HTR-8/SVneo (cell line): ENCODE measurements at regions not wholly inside any gene's neighbourhood (a gene's known extent, or its start where the extent isn't known, plus 50 kb on each side); places are given as distances from the start of the nearest gene placed in this dataset.
A peak's percentile ranks its signal among the peaks of the same experiment; 100 is the strongest.
"Not testable (repeated sequence)": the region's sequence is repeated elsewhere in the genome, so short reads cannot be mapped to it uniquely, and the experiment has no call there.

Experiments used
- DNase-seq: peaks from one replicate; pipeline ENCODE4 v3.0.0; 2011; ENCODE audit warnings: low spot score, mixed read lengths; ENCODE audit not compliant: insufficient read length
- FAIRE-seq: peaks from 2 replicates; lab custom pipeline; 2011; peaks lifted over from hg19 to GRCh38; lab: Jason Lieb, UNC

DNA sequence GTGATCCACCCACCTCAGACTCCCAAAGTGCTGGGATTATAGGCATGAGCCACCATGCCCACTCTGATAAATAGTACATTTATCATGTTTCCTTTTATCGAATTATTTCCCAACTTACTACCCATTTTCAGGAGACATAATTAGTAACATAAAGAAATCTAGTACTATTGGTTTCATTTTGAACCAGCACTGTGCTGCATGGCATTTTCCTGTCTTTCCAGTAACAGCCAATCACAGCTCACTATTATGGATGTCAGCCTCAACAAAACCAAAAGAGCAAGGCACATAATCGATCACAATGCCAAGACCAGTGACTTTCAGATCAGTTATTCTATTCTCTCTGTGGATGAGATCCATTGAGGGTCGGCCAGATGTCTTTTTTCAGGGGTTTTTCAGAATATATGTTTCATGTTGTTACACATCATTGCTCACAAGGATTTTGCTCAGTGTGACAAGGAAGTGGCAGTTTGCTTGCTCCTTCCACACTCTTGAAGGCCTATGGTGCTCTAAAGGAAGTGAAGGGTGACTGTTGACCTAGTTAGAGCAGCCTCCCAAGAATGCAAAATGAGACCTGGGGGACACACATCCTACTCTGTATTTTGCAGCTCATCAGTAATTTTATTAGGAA, 233.4 kb downstream of the KCNRG start:
- FAIRE-seq (no peak), DNase-seq (no peak)

DNA sequence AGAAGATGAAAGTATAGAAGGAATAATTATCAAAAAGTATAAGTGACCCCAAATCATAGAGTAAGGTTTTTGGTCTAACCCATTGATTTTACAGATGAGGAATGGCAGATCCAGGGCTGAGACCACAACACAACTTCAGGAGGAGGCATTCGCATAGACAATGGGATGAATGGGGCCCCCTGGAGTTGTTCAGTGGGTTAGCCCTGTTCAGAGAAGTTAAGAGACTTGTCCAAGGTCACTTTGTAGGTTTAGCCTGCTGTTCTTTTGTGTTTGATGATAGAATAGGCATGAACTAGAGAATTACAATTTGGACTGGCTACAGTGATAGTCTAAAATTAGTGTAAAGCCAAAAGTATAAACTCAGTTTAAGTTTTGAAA, 233.9 kb downstream of the KCNRG start:
- no peak for DNase-seq
- FAIRE-seq: no peak

DNA sequence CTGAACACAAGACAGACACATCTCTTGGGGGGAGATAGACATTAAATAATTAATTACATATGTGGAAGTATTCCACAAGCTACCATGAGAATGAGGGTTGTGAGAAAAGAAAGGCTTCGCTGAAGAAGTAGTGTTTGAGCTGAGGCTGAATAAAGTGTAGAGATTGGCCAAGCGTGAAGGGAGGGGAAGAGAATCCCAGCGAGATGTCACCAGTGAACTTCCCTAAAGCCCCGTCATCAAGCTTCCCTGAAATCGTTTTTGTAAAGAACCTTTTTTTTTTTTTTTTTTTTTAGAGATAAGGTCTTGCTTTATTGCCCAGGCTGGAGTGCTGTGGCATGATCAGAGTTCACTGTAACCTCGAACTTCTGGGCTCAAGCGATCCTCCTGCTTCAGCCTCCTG, 235.2 kb downstream of the KCNRG start:
- FAIRE-seq (no peak), DNase-seq (no peak)

DNA sequence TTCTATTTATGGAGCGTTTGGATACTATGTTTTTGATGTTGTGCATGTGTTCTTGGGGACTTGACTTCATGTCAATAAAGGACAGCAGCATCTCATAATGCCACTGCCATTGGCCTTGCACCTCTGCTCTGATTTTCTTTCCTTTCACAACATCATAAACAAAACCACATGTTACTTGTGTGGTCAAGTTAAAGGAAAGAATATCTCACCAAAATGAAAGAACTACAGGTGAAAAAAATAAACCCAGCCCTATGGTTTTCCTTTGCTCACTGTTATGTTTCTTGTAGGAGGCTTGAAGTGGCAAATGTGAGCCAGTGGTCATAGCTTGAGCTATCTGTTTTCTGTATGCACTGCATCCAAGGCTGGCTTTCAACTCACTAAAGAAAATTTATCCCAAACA, 240.4 kb downstream of the KCNRG start:
- DNase-seq: no peak

DNA sequence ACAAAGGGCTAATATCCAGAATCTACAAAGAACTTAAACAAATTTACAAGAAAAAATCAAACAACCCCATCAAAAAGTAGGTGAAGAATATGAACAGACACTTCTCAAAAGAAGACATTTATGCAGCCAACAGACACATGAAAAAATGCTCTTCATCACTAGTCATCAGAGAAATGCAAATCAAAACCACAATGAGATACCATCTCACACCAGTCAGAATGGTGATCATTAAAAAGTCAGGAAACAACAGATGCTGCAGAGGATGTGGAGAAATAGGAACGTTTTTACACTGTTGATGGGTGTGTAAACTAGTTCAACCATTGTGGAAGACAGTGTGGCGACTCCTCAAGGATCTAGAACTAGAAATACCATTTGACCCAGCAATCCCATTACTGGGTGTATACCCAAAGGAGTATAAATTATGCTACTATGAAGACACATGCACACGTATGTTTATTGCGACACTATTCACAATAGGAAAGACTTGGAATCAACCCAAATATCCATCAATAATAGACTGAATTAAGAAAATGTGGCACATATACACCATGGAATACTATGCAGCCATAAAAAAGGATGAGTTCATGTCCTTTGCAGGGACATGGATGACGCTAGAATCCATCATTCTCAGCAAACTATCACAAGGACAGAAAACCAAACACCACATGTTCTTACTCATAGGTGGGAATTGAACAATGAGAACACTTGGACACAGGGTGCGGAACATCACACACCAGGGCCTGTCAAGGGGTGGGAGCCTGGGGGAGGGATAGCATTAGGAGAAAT, 241.5 kb downstream of the KCNRG start:
- not testable (repeated sequence) for FAIRE-seq, DNase-seq

More for the DNA sequence above, 240.4 kb downstream of the KCNRG start:
- no peak for FAIRE-seq

DNA sequence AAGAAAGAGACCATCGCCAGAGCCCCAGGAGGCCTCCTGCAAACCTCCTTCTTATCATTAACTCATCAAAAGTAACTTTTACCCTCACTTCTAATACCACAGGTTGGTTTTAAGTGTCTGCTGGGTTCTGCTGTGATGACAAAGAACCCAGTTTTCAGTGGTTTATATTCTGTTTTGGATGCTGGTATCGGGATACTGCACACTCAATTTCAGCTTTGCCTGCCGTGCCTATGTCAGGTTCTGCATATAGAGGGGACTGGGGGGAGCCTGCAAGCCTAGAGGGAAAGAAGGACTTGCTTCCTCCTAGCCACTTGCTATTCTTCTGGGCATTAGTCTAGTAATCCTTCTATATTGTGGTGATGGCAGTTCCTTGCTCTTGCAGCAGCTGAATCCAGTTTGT, 242.4 kb downstream of the KCNRG start:
- DNase-seq: no peak
- FAIRE-seq: no peak

DNA sequence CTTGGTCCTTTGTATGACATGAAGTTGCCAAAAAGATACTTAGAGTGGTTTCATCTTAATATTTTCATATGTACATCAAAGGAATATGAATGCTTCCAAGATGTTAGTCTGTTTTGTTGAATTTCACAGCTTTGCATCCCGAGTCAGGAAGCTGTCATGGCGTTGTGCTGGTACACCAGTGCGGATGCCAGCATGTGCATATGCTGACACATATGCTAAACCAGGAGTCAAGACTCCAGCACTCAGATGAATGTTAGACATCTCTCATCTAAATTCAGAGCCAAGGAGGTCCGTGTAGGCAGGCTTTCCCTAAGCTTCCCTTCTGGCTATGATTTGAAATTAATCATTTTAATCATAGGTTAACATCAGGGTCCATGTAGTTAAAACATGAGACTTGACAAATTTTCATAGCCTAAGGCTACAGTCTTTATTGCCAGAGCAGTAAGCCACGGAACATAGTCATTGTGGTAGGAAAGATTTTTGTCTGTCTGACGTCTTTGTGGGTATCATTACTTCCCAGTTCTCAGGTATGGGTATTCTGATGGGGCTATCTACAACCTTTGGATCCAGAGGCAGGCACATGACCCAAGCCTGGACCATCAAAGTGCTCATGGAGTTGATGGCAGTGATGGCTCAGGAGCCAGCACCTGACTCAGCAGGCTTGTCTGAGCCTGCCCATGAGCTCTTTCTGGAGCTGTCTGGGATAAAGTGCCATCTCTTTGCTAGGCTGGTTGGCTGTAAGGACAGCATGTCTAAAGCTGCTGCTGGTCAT, 246.1 kb downstream of the KCNRG start:
- DNase-seq: peak; percentile 5
- no peak for FAIRE-seq

DNA sequence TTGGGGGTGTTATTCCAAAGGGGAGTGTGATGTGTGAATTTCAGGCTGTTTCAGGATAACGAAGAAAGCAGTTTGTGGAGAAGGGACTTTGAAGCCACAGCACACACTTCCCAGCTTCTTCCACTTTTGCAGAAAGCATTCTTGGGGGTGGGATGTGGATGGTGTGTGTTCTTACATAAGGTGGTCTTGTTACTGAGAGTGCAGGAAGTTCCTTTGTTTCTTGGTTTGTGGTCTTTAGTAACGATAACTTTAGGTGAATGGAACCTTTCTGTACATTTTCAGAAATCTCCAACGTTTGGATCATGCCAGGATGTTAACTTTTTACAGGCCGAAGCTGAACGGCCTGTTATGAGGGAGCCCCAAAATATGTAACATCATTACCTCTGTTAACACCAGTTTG, 251.8 kb downstream of the KCNRG start:
- DNase-seq (no peak), FAIRE-seq (no peak)

DNA sequence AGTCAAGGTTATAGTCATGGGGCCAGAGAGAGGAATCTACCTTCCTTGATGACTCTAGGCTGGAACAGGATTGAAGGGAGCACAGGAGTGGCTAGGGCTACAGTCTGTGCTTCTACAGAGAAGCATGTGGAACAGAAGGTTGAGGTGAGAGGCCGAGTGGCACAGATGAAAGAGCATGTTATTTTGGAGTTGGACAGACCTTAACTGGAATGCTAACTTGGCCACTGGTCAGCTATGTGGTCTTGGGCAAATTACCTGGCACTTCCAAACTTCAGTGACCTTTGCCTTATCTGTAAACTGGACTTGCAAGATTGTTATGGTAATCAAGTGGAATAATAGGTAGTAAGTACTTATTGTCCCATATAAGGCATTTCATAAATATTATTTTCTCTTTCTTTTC, 252.7 kb downstream of the KCNRG start:
- no peak for FAIRE-seq

DNA sequence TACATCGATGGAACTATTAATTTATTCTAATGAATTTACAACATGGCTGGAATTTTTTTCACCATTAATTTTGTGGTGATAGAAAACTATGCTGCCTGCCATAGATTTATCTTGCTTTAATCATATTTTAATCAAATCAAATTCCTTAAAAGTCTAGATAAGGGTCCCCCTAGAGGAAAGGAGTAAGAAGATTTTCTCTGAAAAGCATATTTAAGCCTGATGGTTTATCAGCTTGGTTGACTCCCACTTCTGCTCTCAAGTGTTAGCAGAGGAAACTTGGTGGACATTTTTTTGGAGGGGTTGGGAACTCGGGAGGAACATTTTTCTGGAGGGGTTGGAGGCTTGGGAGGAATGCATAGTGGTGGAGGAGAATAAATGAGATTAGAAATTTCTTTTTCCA, 253.3 kb downstream of the KCNRG start:
- no peak for FAIRE-seq
- no peak for DNase-seq

More for the DNA sequence above, 252.7 kb downstream of the KCNRG start:
- DNase-seq: no peak

DNA sequence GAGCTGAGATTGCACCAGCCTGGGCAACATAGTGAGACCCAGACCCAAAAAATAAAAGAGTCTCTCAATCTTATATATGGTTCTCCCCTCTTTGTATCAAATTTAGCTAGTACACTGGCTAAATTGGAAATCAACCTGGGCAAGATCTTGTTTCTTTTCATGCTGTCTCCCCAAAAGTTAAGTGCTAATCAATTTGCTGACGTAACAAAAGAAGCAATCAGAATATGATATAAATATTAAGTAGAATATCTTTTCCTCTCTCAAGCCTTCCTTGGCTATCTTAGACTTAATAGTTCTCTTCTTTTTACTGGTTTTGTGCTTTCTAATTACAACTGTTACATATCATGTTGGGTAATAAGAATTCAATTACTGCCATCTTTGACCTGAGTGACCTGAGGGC, 258.9 kb downstream of the KCNRG start:
- DNase-seq: no peak
- no peak for FAIRE-seq

DNA sequence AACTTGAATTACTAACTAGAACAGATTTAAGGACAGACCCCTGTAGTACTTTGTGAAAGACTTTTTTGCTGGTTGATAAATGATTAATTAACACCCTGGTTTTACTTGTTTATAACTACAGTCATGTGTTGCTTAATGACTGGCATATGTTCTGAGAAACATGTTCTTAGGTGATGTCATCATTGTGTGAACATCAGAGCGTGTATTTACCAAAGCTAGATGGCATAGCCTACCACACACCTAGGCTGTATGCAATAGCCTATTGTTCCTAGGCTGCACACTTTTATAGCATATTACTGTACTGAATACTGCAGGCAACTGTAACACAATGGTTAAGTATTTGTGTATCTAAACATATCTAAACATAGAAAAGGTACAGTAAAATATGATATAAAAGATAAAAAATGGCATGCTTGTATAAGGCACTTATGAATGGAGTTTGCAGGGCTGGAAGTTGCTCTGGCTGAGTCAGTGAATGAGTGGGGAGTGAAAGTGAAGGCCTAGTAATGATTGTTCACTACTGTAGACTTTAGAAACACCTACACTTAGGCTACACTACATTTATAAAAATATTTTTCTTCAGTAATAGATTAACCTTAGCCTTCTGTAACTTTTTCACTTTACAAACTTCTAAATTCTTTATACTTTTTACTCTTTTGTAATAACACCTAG, 260.3 kb downstream of the KCNRG start:
- DNase-seq (no peak), FAIRE-seq (no peak)

DNA sequence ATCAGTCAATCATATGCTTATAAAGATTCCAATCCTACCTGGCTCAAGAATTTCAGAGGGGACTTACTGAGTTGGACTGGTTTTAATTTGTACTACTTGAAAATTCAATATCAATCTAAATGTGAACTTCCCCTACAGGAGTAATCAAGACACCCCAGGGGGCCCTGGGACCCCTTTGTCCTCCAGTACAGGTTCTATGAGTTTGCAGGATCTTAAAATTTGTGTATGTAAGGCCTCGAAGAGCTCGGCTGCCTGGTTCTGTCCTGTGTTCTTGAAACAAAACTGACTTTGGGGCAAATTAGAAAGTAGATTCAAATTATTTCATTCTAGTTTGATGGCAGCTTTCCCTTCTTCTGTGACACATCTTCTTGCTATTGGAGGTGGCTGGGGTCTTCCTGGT, 261.3 kb downstream of the KCNRG start:
- FAIRE-seq: no peak
- no peak for DNase-seq

DNA sequence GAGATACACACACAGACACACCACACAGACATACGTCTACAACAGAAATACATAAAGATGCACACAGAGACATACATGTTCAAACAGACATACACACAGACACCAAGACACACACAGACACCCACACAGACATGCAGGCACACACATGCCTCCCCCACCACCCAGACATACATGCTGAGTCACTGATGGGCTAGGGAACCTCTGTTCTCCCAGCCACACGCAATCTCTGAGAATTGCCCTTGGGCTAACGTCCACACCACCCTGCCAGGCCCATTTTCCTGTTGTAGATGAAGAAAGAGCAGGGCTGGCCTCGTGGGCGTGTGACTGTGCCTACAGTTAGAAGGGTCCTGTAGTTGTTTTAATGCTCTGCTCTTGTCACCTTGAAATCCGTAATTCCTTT, 261.9 kb downstream of the KCNRG start:
- FAIRE-seq (no peak), DNase-seq (no peak)

DNA sequence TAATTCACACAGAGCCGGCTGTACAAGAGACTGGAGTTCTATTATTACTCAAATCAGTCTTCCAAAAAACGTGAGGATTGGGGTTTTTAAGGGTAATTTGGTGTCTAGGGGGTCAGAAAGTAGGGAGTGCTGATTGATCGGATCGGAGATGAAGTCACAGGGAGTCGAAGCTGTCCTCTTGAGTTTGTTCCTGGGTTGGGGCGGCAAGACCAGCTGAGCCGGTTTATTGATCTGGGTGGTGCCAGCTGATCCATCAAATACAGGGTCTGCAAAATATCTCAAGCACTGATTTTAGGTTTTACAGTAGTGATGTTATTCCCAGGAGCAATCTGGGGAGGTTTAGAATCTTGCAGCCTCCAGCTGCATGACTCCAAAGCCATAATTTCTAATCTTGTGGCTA, 262.7 kb downstream of the KCNRG start:
- DNase-seq: no peak
- FAIRE-seq: no peak

DNA sequence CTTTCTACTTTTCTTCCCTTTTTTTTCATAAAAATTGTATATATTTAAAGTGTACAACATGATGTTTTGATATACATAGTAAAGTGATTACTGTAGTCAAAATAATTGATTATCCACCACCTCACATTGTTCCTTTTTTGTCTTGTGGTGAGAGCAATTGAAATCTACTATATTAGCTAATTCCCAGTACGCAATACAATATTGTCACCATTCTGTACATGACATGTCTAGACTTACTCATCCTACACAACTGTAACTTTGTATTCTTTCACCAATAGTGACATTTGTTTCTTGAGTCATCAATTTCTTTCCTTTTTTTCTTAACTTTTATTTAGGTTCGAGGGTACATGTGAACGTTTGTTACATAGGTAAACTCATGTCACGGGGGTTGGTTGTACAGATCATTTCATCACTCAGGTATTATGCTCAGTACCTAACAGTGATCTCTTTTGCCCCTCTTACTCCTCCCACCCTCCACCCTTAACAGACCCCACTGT, 265.2 kb downstream of the KCNRG start:
- FAIRE-seq: no peak
- no peak for DNase-seq

DNA sequence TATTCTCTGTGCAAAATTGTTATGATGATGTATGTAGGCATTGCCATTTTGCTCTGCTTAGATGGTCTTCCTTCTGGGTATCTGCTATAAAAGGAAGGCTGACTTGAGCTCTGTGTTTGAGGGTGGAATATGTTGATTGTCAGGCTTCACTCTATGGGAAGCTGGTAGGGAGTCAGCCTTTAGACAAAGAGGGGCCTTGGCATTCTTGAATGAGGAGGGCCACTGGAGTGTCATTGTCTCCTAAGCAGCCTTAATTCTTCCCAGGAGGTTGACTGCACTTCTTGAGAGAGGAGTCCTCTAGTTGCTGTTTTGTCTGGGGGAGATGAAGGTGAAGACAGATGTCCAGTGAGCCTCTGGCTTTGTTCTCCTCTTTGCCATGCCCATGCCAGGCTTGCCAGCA, 266.8 kb downstream of the KCNRG start:
- no peak for DNase-seq
- no peak for FAIRE-seq

DNA sequence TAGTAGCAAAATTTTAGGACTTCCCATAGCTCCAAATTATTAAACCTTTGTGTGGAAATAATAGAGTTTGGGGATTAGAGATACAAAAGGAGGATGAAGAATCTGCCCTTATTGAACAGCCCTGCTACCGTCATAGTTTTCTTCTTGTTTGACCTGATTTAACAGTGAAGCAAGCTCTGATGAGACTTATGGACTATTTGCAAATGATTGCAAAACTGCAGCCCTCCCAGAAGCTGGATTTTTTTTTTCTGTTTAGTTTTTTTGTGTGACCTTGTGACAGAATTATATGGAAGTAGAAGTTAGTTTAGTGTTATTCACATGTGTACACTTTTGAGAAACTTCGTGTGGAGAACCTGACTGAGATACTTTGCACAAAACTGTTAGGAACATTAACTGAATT, 267.8 kb downstream of the KCNRG start:
- no peak for FAIRE-seq
- no peak for DNase-seq

DNA sequence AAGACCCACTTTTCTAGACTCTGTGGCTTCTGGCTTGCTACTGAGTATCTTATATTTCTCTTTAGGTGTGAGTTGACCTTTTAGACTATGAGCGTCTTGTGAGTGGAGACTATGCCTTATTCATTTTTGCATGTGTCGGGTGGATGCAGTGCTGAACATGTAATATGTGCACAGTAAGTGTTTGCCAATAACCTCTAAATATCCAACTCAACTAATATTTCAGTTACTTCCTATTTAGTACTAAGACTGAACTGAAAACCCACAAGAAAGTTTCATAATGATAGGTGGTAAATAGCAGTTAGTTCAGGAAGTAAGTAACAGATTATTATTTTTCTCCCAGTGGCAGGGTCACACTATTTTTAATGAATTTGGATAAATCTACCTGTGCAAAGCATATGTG, 269.3 kb downstream of the KCNRG start:
- DNase-seq: no peak
- FAIRE-seq: no peak

DNA sequence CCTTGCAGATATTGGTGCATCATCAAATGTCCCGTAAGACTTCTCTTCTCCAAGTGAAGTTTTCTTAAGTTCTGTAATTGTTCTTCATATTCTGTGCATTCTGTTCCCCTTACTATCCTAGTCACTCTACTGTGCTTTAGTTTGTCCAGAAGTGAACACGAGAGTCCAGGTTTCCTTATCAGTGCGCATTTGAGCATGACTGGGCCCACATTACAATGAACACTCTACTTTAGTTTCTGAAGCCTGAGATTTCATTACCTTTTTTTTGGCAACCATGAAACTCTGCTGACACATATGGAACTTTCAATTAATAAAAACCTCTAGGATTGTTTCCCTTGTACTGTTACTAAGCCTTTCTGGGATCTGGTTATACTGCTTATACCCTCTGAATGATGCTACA, 270.0 kb downstream of the KCNRG start:
- no peak for FAIRE-seq
- DNase-seq: no peak

DNA sequence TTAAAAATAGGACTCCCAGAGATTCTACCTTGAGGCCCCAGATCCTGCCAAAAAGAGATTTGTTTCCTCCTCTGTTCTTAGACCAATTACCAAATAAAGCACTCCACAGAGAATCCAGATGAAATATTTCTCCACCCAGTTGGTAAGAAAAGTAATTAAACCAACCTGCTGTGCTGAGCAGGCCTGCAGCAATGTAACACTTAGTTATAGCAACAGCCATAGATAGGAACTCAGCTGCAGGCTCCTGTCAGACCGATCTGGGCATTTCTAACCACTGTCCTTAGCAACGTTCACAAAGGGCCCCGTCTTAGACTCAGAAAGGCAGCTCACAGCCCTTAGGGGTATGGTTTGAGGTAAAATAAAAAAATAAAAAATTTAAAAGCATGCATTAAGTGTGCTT, 271.1 kb downstream of the KCNRG start:
- FAIRE-seq (no peak), DNase-seq (no peak)
